ENCODE measurements at regions not wholly inside any gene's neighbourhood (a gene's known extent, or its start where the extent isn't known, plus 50 kb on each side); places are given as distances from the start of the nearest gene placed in this dataset.
"Not testable (repeated sequence)": the region's sequence is repeated elsewhere in the genome, so short reads cannot be mapped to it uniquely, and the experiment has no call there.

- no peak for TF ChIP-seq CTCF (IDR thresholded peaks at IDR 0.05; ENCODE audit: low read depth, low read length, missing control alignments)
- no peak overlapping the region for H3K4me3 ChIP-seq (ENCODE audit: low read depth, low read length)
Observed at GRCh38 chr1:5731110-5731423, 261.2 kb downstream of the NPHP4 start.

GRCh38 chr1:5730272-5731109, 261.7 kb downstream of the NPHP4 start:
- DNase-seq (ENCODE audit: low read depth) = no peak
- no peak for TF ChIP-seq CTCF (IDR thresholded peaks at IDR 0.05; ENCODE audit: low read depth, low read length, missing control alignments)

More at GRCh38 chr1:5731110-5731423, 261.2 kb downstream of the NPHP4 start:
- DNase-seq (ENCODE audit: low read depth) = no peak

GRCh38 chr1:5729636-5730145, 262.5 kb downstream of the NPHP4 start:
- no peak for DNase-seq (ENCODE audit: low read depth)
- no peak for TF ChIP-seq CTCF (IDR thresholded peaks at IDR 0.05; ENCODE audit: low read depth, low read length, missing control alignments)
- H3K4me3 ChIP-seq (ENCODE audit: low read depth, low read length) = no peak overlapping the region

More at GRCh38 chr1:5730272-5731109, 261.7 kb downstream of the NPHP4 start:
- no peak overlapping the region for H3K4me3 ChIP-seq (ENCODE audit: low read depth, low read length)

DNA sequence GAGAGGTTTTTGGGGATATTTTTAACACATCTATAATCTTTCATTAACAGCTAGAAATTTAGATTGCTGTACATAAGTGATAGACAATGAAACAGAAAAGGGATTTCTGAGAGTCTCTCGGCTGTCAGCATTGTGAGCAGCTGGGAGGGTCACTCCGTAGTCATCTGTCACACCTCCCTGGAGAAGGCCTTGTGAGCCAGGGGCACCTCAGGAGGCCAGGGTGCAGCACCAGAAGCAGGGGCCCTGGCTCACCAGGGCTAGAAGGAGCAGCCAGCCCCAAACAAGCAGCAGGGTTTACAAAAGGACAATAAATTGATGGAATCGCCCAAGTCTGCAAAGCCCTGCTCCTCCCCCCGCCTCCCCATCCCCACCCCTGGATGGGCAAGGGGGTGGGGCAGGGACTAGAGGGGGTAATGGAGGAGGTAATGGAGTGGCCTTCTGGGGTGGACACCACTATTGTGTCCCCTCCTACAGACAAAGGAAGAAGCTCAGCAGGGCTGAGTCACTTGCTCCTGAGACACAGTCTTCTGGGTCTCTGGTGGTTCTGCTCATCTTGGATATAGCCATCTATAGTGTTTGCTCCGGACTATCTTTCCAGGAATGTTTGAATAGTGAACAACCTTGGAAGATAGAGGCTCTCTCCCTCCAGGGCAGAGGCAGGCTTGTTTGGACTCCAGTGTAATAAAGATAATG, 263.4 kb downstream of the NPHP4 start:
- H3K4me3 ChIP-seq (ENCODE audit: low read depth, low read length) = no peak overlapping the region
- TF ChIP-seq CTCF (IDR thresholded peaks at IDR 0.05; ENCODE audit: low read depth, low read length, missing control alignments) = no peak
- DNase-seq (ENCODE audit: low read depth) = no peak

- DNase-seq (ENCODE audit: low read depth) = no peak
- TF ChIP-seq CTCF (IDR thresholded peaks at IDR 0.05; ENCODE audit: low read depth, low read length, missing control alignments) = no peak
- H3K4me3 ChIP-seq (ENCODE audit: low read depth, low read length) = no peak overlapping the region
Observed at GRCh38 chr1:5727871-5728643, 264.2 kb downstream of the NPHP4 start.

- no peak for TF ChIP-seq CTCF (IDR thresholded peaks at IDR 0.05; ENCODE audit: low read depth, low read length, missing control alignments)
- no peak for DNase-seq (ENCODE audit: low read depth)
- no peak overlapping the region for H3K4me3 ChIP-seq (ENCODE audit: low read depth, low read length)
Observed at GRCh38 chr1:5727191-5727590, 265.0 kb downstream of the NPHP4 start.

- H3K4me3 ChIP-seq (ENCODE audit: low read depth, low read length); DNase-seq (ENCODE audit: low read depth): not testable (repeated sequence)
Observed at GRCh38 chr1:5726586-5727184, 265.5 kb downstream of the NPHP4 start.

All from GM12864 (cell line).